A549 (cell line): ENCODE measurements at regions not wholly inside any gene's neighbourhood (a gene's known extent, or its start where the extent isn't known, plus 50 kb on each side); places are given as distances from the start of the nearest gene placed in this dataset.

Experiments used
- ATAC-seq, 2 experiments: fragments of 200-7000 bp in 1 of 2; fragments of >200 bp in 1 of 2; cut with Nextera tagmentation in 1 of 2; cut with Tn5 transposase in 1 of 2; 3 replicates each; pipeline versions ENCODE4 v1.8.0 to v1.9.1; 2018 to 2020; ENCODE audit warnings: mild to moderate bottlenecking in 1 of 2, moderate library complexity in 1 of 2
- CTCF ChIA-PET: fragments of 300-600 bp; sonication (Branson Sonifier 250); formaldehyde crosslinking; extraction: SDS; loops from one replicate; lab custom pipeline; 2021; ENCODE audit warnings: antibody characterized with exemption, inconsistent platforms; lab: Yijun Ruan, JAX
- POLR2A ChIA-PET: fragments of 350-600 bp; formaldehyde crosslinking; extraction: SDS; loops from one replicate; lab custom pipeline; 2021; ENCODE audit warnings: antibody characterized with exemption, inconsistent platforms; lab: Yijun Ruan, JAX
- DNase-seq, 2 experiments: peaks; one replicate each; pipeline versions ENCODE4 v3.0.0 to v3.0.0-alpha.2; 2011 to 2016; ENCODE audit warnings: low read depth in 1 of 2, low spot score in 1 of 2
- FAIRE-seq: peaks from 2 replicates; lab custom pipeline; 2011; peaks lifted over from hg19 to GRCh38; lab: Jason Lieb, UNC
- H3K27ac ChIP-seq, 2 experiments: fragments of >200 bp; sonication (Bioruptor Twin); formaldehyde crosslinking; 3 replicates each; pipeline ENCODE4 v1.5.1; 2016 to 2017
- H3K4me1 ChIP-seq: fragments of >200 bp; sonication (Bioruptor Twin); formaldehyde crosslinking; 3 replicates; pipeline ENCODE4 v1.6.1; 2016
- H3K4me2 ChIP-seq: fragments of >200 bp; sonication (Bioruptor Twin); formaldehyde crosslinking; 3 replicates; pipeline ENCODE4 v1.6.1; 2016
- H3K4me3 ChIP-seq: fragments of >200 bp; sonication (Bioruptor Twin); formaldehyde crosslinking; 3 replicates; pipeline ENCODE4 v1.5.1; 2016
- H3K9me3 ChIP-seq: fragments of >200 bp; sonication (Bioruptor Twin); formaldehyde crosslinking; 3 replicates; pipeline ENCODE4 v1.6.1; 2016
- CBX2 ChIP-seq: fragments of 200-600 bp; sonication (generic); IDR thresholded peaks from 2 replicates; pipeline ENCODE4 v1.6.1; 2016; ENCODE audit warnings: low read depth, mild to moderate bottlenecking, borderline replicate concordance
- CHD4 ChIP-seq: fragments of 200-600 bp; sonication (generic); IDR thresholded peaks from 2 replicates; pipeline ENCODE4 v1.6.1; 2016; ENCODE audit warnings: antibody characterized with exemption, mild to moderate bottlenecking, borderline replicate concordance
- EHMT2 ChIP-seq: fragments of 200-600 bp; sonication (generic); IDR thresholded peaks from 2 replicates; pipeline ENCODE4 v1.6.1; 2016; ENCODE audit warnings: antibody characterized with exemption, low read depth, mild to moderate bottlenecking, moderate library complexity
- ESRRA ChIP-seq: fragments of 150-350 bp; IDR thresholded peaks from 2 replicates; pipeline ENCODE4 v1.6.1; 2014; ENCODE audit warnings: mild to moderate bottlenecking, low read length, borderline replicate concordance
- FOSB ChIP-seq: fragments of 250-450 bp; sonication (Bioruptor Pico); IDR thresholded peaks from 2 replicates; pipeline ENCODE4 v1.5.0; 2020; ENCODE audit warnings: mild to moderate bottlenecking, moderate library complexity
- FOXS1 ChIP-seq: fragments of 250-450 bp; sonication (Bioruptor Pico); IDR thresholded peaks from 2 replicates; pipeline ENCODE4 v1.5.0; 2020; ENCODE audit warnings: mild to moderate bottlenecking, moderate library complexity
- GATA3 ChIP-seq: IDR thresholded peaks from 2 replicates; pipeline ENCODE4 v1.6.1; 2012; ENCODE audit warnings: borderline replicate concordance
- HEYL ChIP-seq: fragments of 250-450 bp; sonication (Bioruptor Pico); IDR thresholded peaks from 2 replicates; pipeline ENCODE4 v1.8.0; 2021; ENCODE audit warnings: mild to moderate bottlenecking, moderate library complexity
- KDM1A ChIP-seq: fragments of 200-600 bp; sonication (generic); IDR thresholded peaks from 2 replicates; pipeline ENCODE4 v1.6.1; 2016; ENCODE audit warnings: low read depth, mild to moderate bottlenecking
- KDM5A ChIP-seq: fragments of 200-600 bp; sonication (generic); IDR thresholded peaks from 2 replicates; pipeline ENCODE4 v1.6.1; 2016; ENCODE audit warnings: antibody characterized with exemption, mild to moderate bottlenecking
- MAFK ChIP-seq: fragments of 450-650 bp; IDR thresholded peaks from 2 replicates; pipeline ENCODE4 v1.6.1; 2014; ENCODE audit not compliant: partially characterized antibody
- POLR2A ChIP-seq: IDR thresholded peaks from 2 replicates; pipeline ENCODE4 v1.6.1; 2012; ENCODE audit warnings: mild to moderate bottlenecking, low read length
- ZC3H11A ChIP-seq: fragments of 450-650 bp; IDR thresholded peaks from 2 replicates; pipeline ENCODE4 v1.6.1; 2014; ENCODE audit warnings: antibody characterized with exemption, mild to moderate bottlenecking
- ZFP36 ChIP-seq: fragments of 450-650 bp; IDR thresholded peaks from 2 replicates; pipeline ENCODE4 v1.6.1; 2014; ENCODE audit warnings: borderline replicate concordance; ENCODE audit not compliant: partially characterized antibody
- WGBS: methylation state at CpG from one replicate; pipeline ENCODE4 v1.1.6; 2017; ENCODE audit errors: missing lambda C conversion rate; 5-methylcytosine and 5-hydroxymethylcytosine counted together
- TF ChIP-seq, protein P1 (sequence below): fragments of 200-600 bp; sonication (generic); IDR thresholded peaks from 2 replicates; pipeline ENCODE4 v1.6.1; 2016; ENCODE audit warnings: antibody characterized with exemption, mild to moderate bottlenecking, moderate library complexity
- TF ChIP-seq, protein P2 (sequence below): fragments of 450-650 bp; IDR thresholded peaks from 2 replicates; pipeline ENCODE4 v1.6.1; 2014; ENCODE audit warnings: antibody characterized with exemption
- TF ChIP-seq, protein P3 (sequence below): fragments of >200 bp; sonication (Bioruptor Twin); formaldehyde crosslinking; IDR thresholded peaks from 3 replicates; pipeline ENCODE4 v1.6.1; 2016
- TF ChIP-seq, protein P4 (sequence below): IDR thresholded peaks from 2 replicates; pipeline ENCODE4 v1.6.1; 2012; ENCODE audit warnings: low read depth, borderline replicate concordance

DNA sequence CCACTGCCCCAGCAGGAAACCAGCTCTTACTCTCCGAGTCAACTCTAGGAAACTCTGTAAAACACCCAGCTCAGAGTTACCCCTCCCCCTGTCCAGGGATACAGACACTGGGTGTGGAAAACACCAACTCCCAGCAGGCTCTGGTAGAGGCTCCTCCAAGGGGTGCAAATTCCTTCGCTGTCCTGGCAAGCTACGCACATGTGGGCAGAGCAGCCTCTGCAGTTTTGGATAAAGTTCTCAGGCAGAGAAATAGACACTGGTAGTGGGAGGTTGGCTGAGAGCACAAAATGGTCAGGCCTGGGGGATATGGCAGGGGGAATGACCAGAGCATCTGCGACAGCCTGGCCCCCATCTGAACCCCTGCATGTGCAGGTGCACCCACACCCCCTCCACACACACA, 146.9 kb upstream of the SDK2 start:
- ATAC-seq (no peak), DNase-seq (no peak), FAIRE-seq (no peak)
- H3K4me2 ChIP-seq: no peak overlapping the region
- H3K9me3 ChIP-seq: no peaks in the 10 kb centered on the region
- ChIA-PET CTCF (interaction anchor here (0.6 to 1.9 kb wide), 5 partner anchors 10 to 467 kb away, joined by 3 to 4 read pairs (median 4); no protein-coding TSS in a partner anchor), POLR2A (no interaction called here)
- 95% methylated on average over 4 of the region's 4 CpGs for WGBS
- H3K27ac ChIP-seq: 0 out of 6 replicates have a peak overlapping the region, but pooled peaks of 1 of the 2 experiments have one; percentile 4
- no peak overlapping the region for H3K4me3 ChIP-seq
- TF ChIP-seq, protein P1, sequence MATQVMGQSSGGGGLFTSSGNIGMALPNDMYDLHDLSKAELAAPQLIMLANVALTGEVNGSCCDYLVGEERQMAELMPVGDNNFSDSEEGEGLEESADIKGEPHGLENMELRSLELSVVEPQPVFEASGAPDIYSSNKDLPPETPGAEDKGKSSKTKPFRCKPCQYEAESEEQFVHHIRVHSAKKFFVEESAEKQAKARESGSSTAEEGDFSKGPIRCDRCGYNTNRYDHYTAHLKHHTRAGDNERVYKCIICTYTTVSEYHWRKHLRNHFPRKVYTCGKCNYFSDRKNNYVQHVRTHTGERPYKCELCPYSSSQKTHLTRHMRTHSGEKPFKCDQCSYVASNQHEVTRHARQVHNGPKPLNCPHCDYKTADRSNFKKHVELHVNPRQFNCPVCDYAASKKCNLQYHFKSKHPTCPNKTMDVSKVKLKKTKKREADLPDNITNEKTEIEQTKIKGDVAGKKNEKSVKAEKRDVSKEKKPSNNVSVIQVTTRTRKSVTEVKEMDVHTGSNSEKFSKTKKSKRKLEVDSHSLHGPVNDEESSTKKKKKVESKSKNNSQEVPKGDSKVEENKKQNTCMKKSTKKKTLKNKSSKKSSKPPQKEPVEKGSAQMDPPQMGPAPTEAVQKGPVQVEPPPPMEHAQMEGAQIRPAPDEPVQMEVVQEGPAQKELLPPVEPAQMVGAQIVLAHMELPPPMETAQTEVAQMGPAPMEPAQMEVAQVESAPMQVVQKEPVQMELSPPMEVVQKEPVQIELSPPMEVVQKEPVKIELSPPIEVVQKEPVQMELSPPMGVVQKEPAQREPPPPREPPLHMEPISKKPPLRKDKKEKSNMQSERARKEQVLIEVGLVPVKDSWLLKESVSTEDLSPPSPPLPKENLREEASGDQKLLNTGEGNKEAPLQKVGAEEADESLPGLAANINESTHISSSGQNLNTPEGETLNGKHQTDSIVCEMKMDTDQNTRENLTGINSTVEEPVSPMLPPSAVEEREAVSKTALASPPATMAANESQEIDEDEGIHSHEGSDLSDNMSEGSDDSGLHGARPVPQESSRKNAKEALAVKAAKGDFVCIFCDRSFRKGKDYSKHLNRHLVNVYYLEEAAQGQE: no peak
- TF ChIP-seq, protein P2, sequence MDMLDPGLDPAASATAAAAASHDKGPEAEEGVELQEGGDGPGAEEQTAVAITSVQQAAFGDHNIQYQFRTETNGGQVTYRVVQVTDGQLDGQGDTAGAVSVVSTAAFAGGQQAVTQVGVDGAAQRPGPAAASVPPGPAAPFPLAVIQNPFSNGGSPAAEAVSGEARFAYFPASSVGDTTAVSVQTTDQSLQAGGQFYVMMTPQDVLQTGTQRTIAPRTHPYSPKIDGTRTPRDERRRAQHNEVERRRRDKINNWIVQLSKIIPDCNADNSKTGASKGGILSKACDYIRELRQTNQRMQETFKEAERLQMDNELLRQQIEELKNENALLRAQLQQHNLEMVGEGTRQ: no peak
- peaks cover 34% of the 10 kb centered on the region for H3K4me1 ChIP-seq

DNA sequence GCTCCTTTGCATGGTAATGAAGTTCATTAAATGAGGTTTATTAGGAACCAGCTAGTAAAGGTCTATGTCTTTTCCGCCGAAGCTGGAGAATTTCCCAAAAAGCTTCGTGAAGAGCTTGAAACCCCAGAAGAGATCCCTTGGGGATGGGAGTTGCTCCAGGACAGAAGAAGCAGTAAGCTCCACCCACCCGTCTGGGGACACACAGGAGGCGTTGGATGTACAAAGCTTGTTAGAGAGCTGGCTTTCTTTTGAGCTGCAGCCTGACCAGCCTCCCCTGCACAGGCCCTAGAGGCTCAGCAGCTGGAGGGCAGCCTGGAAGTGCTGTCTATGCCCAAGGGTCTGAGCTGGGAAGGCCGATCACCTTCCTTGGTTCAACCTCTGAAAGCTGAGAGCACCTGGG, 147.4 kb upstream of the SDK2 start:
- POLR2A ChIA-PET: no interaction called here

DNA sequence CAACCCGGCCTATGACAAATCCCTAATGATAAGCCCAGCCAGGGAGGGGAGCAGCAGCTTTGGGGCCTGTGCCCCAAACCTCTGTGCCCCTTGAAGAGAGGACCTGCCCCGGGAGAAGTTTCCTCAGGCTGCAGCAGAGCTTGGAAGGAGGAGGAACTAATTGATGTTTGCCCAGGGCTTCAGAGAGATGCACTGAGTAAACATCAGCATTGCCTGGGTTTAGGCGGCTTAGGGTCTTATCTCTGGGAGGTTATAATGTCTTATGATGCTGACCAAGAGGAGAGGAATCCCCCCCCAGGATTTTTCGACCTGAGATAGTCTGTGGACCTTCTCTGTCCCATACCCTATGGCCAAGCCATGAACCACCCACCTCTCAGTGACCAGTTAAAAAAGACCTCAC, 148.7 kb upstream of the SDK2 start:
- H3K27ac ChIP-seq: peak overlapping the region; percentile 53 to 93
- ChIA-PET POLR2A (no interaction called here), CTCF (interaction anchor here (0.6 to 1.3 kb wide), 3 partner anchors 143 to 378 kb away, joined by 3 to 4 read pairs (median 4); no protein-coding TSS in a partner anchor)
- no peak for DNase-seq
- peak overlapping the region; percentile 42 for H3K4me2 ChIP-seq
- 26% methylated on average over 4 of the region's 4 CpGs for WGBS
- H3K4me3 ChIP-seq: no peak overlapping the region
- FAIRE-seq: no peak
- peaks cover 42% of the 10 kb centered on the region for H3K4me1 ChIP-seq
- no peak for ATAC-seq
- no peaks in the 10 kb centered on the region for H3K9me3 ChIP-seq
- no peak for TF ChIP-seq FOSB (CRISPR knock-in tag)
- TF ChIP-seq ZFP36: no peak
- TF ChIP-seq, protein P3, sequence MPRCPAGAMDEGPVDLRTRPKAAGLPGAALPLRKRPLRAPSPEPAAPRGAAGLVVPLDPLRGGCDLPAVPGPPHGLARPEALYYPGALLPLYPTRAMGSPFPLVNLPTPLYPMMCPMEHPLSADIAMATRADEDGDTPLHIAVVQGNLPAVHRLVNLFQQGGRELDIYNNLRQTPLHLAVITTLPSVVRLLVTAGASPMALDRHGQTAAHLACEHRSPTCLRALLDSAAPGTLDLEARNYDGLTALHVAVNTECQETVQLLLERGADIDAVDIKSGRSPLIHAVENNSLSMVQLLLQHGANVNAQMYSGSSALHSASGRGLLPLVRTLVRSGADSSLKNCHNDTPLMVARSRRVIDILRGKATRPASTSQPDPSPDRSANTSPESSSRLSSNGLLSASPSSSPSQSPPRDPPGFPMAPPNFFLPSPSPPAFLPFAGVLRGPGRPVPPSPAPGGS: no peak
- TF ChIP-seq CHD4: no peak

More for the DNA sequence above, 147.4 kb upstream of the SDK2 start:
- DNase-seq: no peak
- no peak for FAIRE-seq
- Histone ChIP-seq H3K27ac (0 out of 6 replicates have a peak overlapping the region, but pooled peaks of 1 of the 2 experiments have one; percentile 4), H3K4me1 (peaks cover 34% of the 10 kb centered on the region), H3K9me3 (no peaks in the 10 kb centered on the region), H3K4me3 (no peak overlapping the region), H3K4me2 (no peak overlapping the region)
- TF ChIP-seq EHMT2 (no peak), GATA3 (no peak), KDM1A (no peak), HEYL (CRISPR knock-in tag) (no peak), FOXS1 (CRISPR knock-in tag) (no peak), KDM5A (no peak), MAFK (no peak), ZC3H11A (no peak), CBX2 (no peak), ZFP36 (no peak), ESRRA (no peak), POLR2A (no peak)
- TF ChIP-seq, protein P4, sequence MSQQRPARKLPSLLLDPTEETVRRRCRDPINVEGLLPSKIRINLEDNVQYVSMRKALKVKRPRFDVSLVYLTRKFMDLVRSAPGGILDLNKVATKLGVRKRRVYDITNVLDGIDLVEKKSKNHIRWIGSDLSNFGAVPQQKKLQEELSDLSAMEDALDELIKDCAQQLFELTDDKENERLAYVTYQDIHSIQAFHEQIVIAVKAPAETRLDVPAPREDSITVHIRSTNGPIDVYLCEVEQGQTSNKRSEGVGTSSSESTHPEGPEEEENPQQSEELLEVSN: no peak
- no peak for ATAC-seq
- 94% methylated on average over 6 of the region's 6 CpGs for WGBS
- CTCF ChIA-PET: interaction anchor here (0.6 to 1.9 kb wide), 5 partner anchors 10 to 468 kb away, joined by 3 to 4 read pairs (median 4); no protein-coding TSS in a partner anchor
